Osteocyte (in vitro differentiated cells): ENCODE measurements at regions not wholly inside any gene's neighbourhood (a gene's known extent, or its start where the extent isn't known, plus 50 kb on each side); places are given as distances from the start of the nearest gene placed in this dataset.

Experiments used
- DNase-seq: peaks from one replicate; pipeline ENCODE4 v3.0.0; 2021; ENCODE audit warnings: mixed read lengths; ENCODE audit not compliant: unreplicated experiment; ENCODE audit errors: extremely low spot score
- H3K27ac Mint-ChIP-seq: one replicate; pipeline ENCODE4 v1.8.0; 2021; ENCODE audit warnings: mild to moderate bottlenecking, mixed read lengths; ENCODE audit not compliant: unreplicated experiment
- H3K27me3 Mint-ChIP-seq: one replicate; pipeline ENCODE4 v1.8.0; 2021; ENCODE audit warnings: mixed read lengths; ENCODE audit not compliant: unreplicated experiment
- H3K36me3 Mint-ChIP-seq: one replicate; pipeline ENCODE4 v1.8.0; 2021; ENCODE audit warnings: mixed read lengths; ENCODE audit not compliant: unreplicated experiment
- H3K4me1 Mint-ChIP-seq: one replicate; pipeline ENCODE4 v1.8.0; 2021; ENCODE audit warnings: mixed read lengths; ENCODE audit not compliant: unreplicated experiment
- H3K4me3 Mint-ChIP-seq: one replicate; pipeline ENCODE4 v1.8.0; 2021; ENCODE audit warnings: mild to moderate bottlenecking, moderate library complexity, mixed read lengths; ENCODE audit not compliant: unreplicated experiment
- H3K9me3 Mint-ChIP-seq: one replicate; pipeline ENCODE4 v1.8.0; 2021; ENCODE audit warnings: mixed read lengths; ENCODE audit not compliant: unreplicated experiment
- TF ChIP-seq, protein P1 (sequence below): fragments of 200-600 bp; sonication (generic); IDR thresholded peaks from 2 replicates; pipeline ENCODE4 v1.5.0; 2021; ENCODE audit warnings: antibody characterized with exemption, mild to moderate bottlenecking, moderate library complexity

- TF ChIP-seq, protein P1, sequence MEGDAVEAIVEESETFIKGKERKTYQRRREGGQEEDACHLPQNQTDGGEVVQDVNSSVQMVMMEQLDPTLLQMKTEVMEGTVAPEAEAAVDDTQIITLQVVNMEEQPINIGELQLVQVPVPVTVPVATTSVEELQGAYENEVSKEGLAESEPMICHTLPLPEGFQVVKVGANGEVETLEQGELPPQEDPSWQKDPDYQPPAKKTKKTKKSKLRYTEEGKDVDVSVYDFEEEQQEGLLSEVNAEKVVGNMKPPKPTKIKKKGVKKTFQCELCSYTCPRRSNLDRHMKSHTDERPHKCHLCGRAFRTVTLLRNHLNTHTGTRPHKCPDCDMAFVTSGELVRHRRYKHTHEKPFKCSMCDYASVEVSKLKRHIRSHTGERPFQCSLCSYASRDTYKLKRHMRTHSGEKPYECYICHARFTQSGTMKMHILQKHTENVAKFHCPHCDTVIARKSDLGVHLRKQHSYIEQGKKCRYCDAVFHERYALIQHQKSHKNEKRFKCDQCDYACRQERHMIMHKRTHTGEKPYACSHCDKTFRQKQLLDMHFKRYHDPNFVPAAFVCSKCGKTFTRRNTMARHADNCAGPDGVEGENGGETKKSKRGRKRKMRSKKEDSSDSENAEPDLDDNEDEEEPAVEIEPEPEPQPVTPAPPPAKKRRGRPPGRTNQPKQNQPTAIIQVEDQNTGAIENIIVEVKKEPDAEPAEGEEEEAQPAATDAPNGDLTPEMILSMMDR: no peak
- no peaks in the 10 kb centered on the region for H3K36me3 Mint-ChIP-seq
- no peak for DNase-seq
Measured at GRCh38 chr5:21219251-21219650, 1231.3 kb upstream of the CDH18 start.

DNA sequence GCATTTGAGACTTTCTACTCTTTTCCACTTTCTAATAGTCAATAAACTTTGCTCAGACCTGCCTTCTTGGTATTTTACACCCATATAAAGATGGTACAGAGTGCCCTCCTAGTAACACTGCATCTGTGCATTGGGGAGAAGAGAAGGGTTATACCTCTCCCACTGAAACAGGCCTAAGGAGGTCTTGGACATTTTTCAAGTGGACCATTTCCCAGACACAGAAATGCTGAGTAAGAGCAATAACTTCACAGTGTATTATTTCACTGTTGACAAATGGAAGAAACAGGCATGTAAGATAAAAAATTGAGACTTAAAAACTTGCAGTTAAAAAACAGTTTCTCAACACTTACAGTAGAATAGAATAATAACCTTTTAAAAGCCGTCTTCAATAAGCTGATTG is 1224.0 kb upstream of the CDH18 start:
- Mint-ChIP-seq H3K4me3 (no peak overlapping the region), H3K27me3 (peaks cover 2% of the 10 kb centered on the region), H3K9me3 (no peaks in the 10 kb centered on the region), H3K27ac (no peak overlapping the region), H3K4me1 (no peaks in the 10 kb centered on the region), H3K36me3 (no peaks in the 10 kb centered on the region)
- DNase-seq: no peak
- TF ChIP-seq, protein P1: no peak

More at GRCh38 chr5:21219251-21219650, 1231.3 kb upstream of the CDH18 start:
- Mint-ChIP-seq H3K4me3 (no peak overlapping the region), H3K27me3 (peaks cover 2% of the 10 kb centered on the region), H3K4me1 (no peaks in the 10 kb centered on the region), H3K9me3 (peaks cover 3% of the 10 kb centered on the region), H3K27ac (no peak overlapping the region)

DNA sequence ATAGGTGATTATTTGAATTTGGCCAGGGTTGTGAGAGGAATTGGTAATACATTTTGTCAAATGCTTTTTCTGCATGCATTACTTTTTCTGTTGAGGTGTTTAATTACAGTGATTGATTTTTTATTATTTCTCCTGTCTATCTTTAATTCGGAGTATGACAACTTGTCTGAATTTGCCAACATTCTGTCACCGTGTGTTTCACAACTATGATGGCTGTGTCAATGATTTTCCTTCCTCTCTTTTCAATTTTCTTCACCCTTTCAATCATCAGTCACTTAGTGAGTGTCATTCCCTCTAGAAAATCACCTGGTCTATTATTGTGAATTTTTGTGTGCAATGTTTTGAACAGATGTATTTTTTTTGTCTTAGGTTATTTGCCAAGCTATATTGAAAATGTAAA is 1221.4 kb upstream of the CDH18 start:
- H3K4me3 Mint-ChIP-seq: no peak overlapping the region
- TF ChIP-seq, protein P1: no peak
- no peaks in the 10 kb centered on the region for H3K9me3 Mint-ChIP-seq
- H3K27ac Mint-ChIP-seq: no peak overlapping the region
- no peak for DNase-seq
- H3K36me3 Mint-ChIP-seq: no peaks in the 10 kb centered on the region
- no peaks in the 10 kb centered on the region for H3K4me1 Mint-ChIP-seq
- no peaks in the 10 kb centered on the region for H3K27me3 Mint-ChIP-seq

- TF ChIP-seq, protein P1: no peak
- no peak for DNase-seq
Measured at GRCh38 chr5:21199087-21199486, 1211.1 kb upstream of the CDH18 start.

DNA sequence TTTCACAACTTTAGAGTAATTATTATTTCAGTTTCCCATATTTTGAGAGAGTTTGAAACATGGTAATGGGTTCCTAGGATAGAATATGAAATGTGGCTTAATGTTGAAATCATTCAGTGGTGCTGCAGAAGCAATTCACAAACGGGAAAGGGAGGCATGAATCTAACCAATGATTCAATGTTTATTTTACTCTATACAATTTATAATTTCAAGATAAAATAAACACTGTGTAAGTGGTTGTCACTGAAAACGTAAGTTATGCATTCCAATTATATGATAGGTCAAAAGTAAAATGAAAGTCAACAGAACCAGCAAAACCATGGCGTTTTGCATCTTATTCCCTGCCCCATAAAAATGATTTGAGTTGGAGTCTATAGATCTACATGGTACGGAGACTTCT is 1207.1 kb upstream of the CDH18 start:
- Mint-ChIP-seq H3K27me3 (no peaks in the 10 kb centered on the region), H3K4me1 (peaks cover 21% of the 10 kb centered on the region), H3K4me3 (peak overlapping the region; percentile 56), H3K27ac (peak overlapping the region; percentile 46), H3K9me3 (no peaks in the 10 kb centered on the region), H3K36me3 (no peaks in the 10 kb centered on the region)
- DNase-seq: no peak
- TF ChIP-seq, protein P1: no peak

More at GRCh38 chr5:21199087-21199486, 1211.1 kb upstream of the CDH18 start:
- Mint-ChIP-seq H3K27ac (no peak overlapping the region), H3K4me3 (no peak overlapping the region), H3K36me3 (no peaks in the 10 kb centered on the region), H3K4me1 (peaks cover 29% of the 10 kb centered on the region), H3K9me3 (no peaks in the 10 kb centered on the region), H3K27me3 (no peaks in the 10 kb centered on the region)
